Pancreas (tissue), 10 donors: ENCODE measurements at regions not wholly inside any gene's neighbourhood (a gene's known extent, or its start where the extent isn't known, plus 50 kb on each side); places are given as distances from the start of the nearest gene placed in this dataset.

Experiments
- ATAC-seq, 4 donors: fragments of 200-7000 bp; cut with Tn5 transposase; one replicate each; pipeline versions ENCODE4 v1.8.0 to v1.9.1; 2020; ENCODE audit warnings: mild to moderate bottlenecking in 4 of 4, moderate library complexity in 4 of 4
- DNase-seq, 6 donors: peaks; one replicate each; pipeline ENCODE4 v3.0.0-alpha.2; 2020
- FAIRE-seq: peaks from 2 replicates; lab custom pipeline; 2012; peaks lifted over from hg19 to GRCh38; lab: Jason Lieb, UNC
- H3K27ac ChIP-seq, 4 donors: fragments of 200-600 bp; sonication (generic); 1 replicate in 3 of 4; 2 replicates in 1 of 4; pipeline versions ENCODE4 v1.5.0 to v1.8.0; 2020
- H3K27me3 ChIP-seq, 4 donors: fragments of 200-600 bp; one replicate each; pipeline ENCODE4 v1.8.0; 2021
- H3K36me3 ChIP-seq, 3 donors: fragments of 200-600 bp; sonication (generic) in 1 of 3; one replicate each; pipeline versions ENCODE4 v1.5.0 to v1.8.0; 2020 to 2021
- H3K4me1 ChIP-seq, 3 donors: fragments of 200-600 bp; one replicate each; pipeline ENCODE4 v1.8.0; 2021
- H3K4me3 ChIP-seq, 4 donors: fragments of 200-600 bp; sonication (generic) in 2 of 4; one replicate each; pipeline versions ENCODE4 v1.5.0 to v1.8.0; 2020 to 2021
- H3K9me3 ChIP-seq, 4 donors: fragments of 200-600 bp; one replicate each; pipeline ENCODE4 v1.8.0; 2021
- CTCF ChIP-seq, 4 donors: fragments of 200-600 bp; sonication (generic) in 3 of 4; IDR thresholded peaks; one replicate each; pipeline versions ENCODE4 v1.5.0 to v1.8.0; 2021; ENCODE audit warnings: antibody characterized with exemption in 4 of 4
- WGBS, 2 donors: extraction: QIAGEN DNeasy Blood & Tissue Kit; methylation state at CpG; one replicate each; pipeline ENCODE4 v1.1.7; 2013; 5-methylcytosine and 5-hydroxymethylcytosine counted together
- intact Hi-C, 3 donors: fragments of 100-400 bp; cut with DNase I; formaldehyde crosslinking; loops; one replicate each; pipeline versions ENCODE4 v1.11.1 to v1.14.2; 2022
- donor health status: healthy with polysubstance abuse.
- donor health status: DM: no; HTN: no; CAD: no; lungs with moderate emphysema.
- donor health status: DM: no; HTN: no; CAD: no.
- donor health status: control.
- donor health status: control.
- donor health status: Bipolar disorder and iron deficiency.
- donor health status: DM: yes; HTN: yes; CAD: no.
- donor health status: DM: no; HTN: no; CAD: no.
- donor health status: DM: no; HTN: no; CAD: no.
- donor health status: DM: yes; HTN: yes; CAD: no.

- DNase-seq, result no peak
- no peaks in the 10 kb centered on the region for H3K27me3 ChIP-seq
- intact Hi-C loops, result no loop called here
- no peak overlapping the region for H3K4me3 ChIP-seq
- no peaks in the 10 kb centered on the region for H3K36me3 ChIP-seq
- FAIRE-seq, result no peak
- H3K4me1 ChIP-seq, result no peaks in the 10 kb centered on the region
- TF ChIP-seq CTCF (IDR thresholded peaks at IDR 0.05), result no peak
- no peak for ATAC-seq
- H3K9me3 ChIP-seq, result no peaks in the 10 kb centered on the region
- H3K27ac ChIP-seq, result no peak overlapping the region
Measured at GRCh38 chr5:24331531-24331930, 313.2 kb downstream of the CDH10 start.

- ATAC-seq (peak in 2 of 4 donors; percentile 11 to 30), DNase-seq (no peak), FAIRE-seq (no peak)
- WGBS, 2 donors, result 35 to 60% methylated on average over 2 of the region's 2 CpGs
- intact Hi-C loops, result no loop called here
- no peaks in the 10 kb centered on the region for H3K27me3 ChIP-seq
- no peaks in the 10 kb centered on the region for H3K4me1 ChIP-seq
- no peaks in the 10 kb centered on the region for H3K36me3 ChIP-seq
- no peaks in the 10 kb centered on the region for H3K9me3 ChIP-seq
- no peak overlapping the region for H3K27ac ChIP-seq
- TF ChIP-seq CTCF (IDR thresholded peaks at IDR 0.05), result no peak
- H3K4me3 ChIP-seq, result no peak overlapping the region
Measured at GRCh38 chr5:24347158-24347557, 297.6 kb downstream of the CDH10 start.

- FAIRE-seq, result no peak
- H3K27ac ChIP-seq, result no peak overlapping the region
- H3K36me3 ChIP-seq, result no peaks in the 10 kb centered on the region
- no peak for TF ChIP-seq CTCF (IDR thresholded peaks at IDR 0.05)
- no peaks in the 10 kb centered on the region for H3K9me3 ChIP-seq
- intact Hi-C loops, result no loop called here
- no peaks in the 10 kb centered on the region for H3K4me1 ChIP-seq
- no peak for DNase-seq
- WGBS, 2 donors, result 58 to 68% methylated on average over 7 of the region's 7 CpGs
- H3K4me3 ChIP-seq, result no peak overlapping the region
- ATAC-seq, result no peak
- H3K27me3 ChIP-seq, result no peaks in the 10 kb centered on the region
Measured at GRCh38 chr5:24351285-24351684, 293.5 kb downstream of the CDH10 start.

- no peaks in the 10 kb centered on the region for H3K9me3 ChIP-seq
- no peak overlapping the region for H3K27ac ChIP-seq
- FAIRE-seq (no peak), DNase-seq (no peak), ATAC-seq (no peak)
- no peak overlapping the region for H3K4me3 ChIP-seq
- 65 to 79% methylated on average over 2 of the region's 2 CpGs for WGBS, 2 donors
- H3K36me3 ChIP-seq, result no peaks in the 10 kb centered on the region
- no peak for TF ChIP-seq CTCF (IDR thresholded peaks at IDR 0.05)
- intact Hi-C loops, result no loop called here
- no peaks in the 10 kb centered on the region for H3K4me1 ChIP-seq
- H3K27me3 ChIP-seq, result no peaks in the 10 kb centered on the region
Measured at GRCh38 chr5:24353016-24353415, 291.8 kb downstream of the CDH10 start.

GRCh38 chr5:24353611-24354010 lies 291.2 kb downstream of the CDH10 start:
- ATAC-seq (no peak), FAIRE-seq (no peak), DNase-seq (no peak)
- Histone ChIP-seq H3K4me3 (no peak overlapping the region), H3K4me1 (no peaks in the 10 kb centered on the region), H3K27ac (no peak overlapping the region), H3K36me3 (no peaks in the 10 kb centered on the region), H3K27me3 (no peaks in the 10 kb centered on the region), H3K9me3 (no peaks in the 10 kb centered on the region)
- intact Hi-C loops, result no loop called here
- no peak for TF ChIP-seq CTCF (IDR thresholded peaks at IDR 0.05)
